Right atrium auricular region (tissue), 2 donors: ENCODE measurements at regions not wholly inside any gene's neighbourhood (a gene's known extent, or its start where the extent isn't known, plus 50 kb on each side); places are given as distances from the start of the nearest gene placed in this dataset.

ENCODE experiments used
- DNase-seq: peaks from one replicate; pipeline ENCODE4 v3.0.0-alpha.2; 2019; ENCODE audit warnings: low spot score
- H3K27ac ChIP-seq, 2 donors: fragments of 200-600 bp; sonication (generic); 1 replicate in 1 of 2; 2 replicates in 1 of 2; pipeline ENCODE4 v1.5.1; 2016 to 2019
- H3K27me3 ChIP-seq, 2 donors: fragments of 200-600 bp; sonication (generic); one replicate each; pipeline versions ENCODE4 v1.5.1 to v1.6.0; 2017 to 2019
- H3K36me3 ChIP-seq: fragments of 200-600 bp; sonication (generic); one replicate; pipeline ENCODE4 v1.5.1; 2016
- H3K4me1 ChIP-seq, 2 donors: fragments of 200-600 bp; sonication (generic); one replicate each; pipeline versions ENCODE4 v1.5.1 to v1.6.0; 2017 to 2019
- H3K4me3 ChIP-seq, 2 donors: fragments of 200-600 bp; sonication (generic); 1 replicate in 1 of 2; 2 replicates in 1 of 2; pipeline ENCODE4 v1.5.1; 2017 to 2019; ENCODE audit warnings: mild to moderate bottlenecking in 1 of 2, moderate library complexity in 1 of 2
- H3K9me3 ChIP-seq, 2 donors: fragments of 200-600 bp; sonication (generic); one replicate each; pipeline ENCODE4 v1.5.1; 2019
- CTCF ChIP-seq, 2 donors: fragments of 200-600 bp; sonication (generic); IDR thresholded peaks; one replicate each; pipeline ENCODE4 v1.5.1; 2019; ENCODE audit warnings: antibody characterized with exemption in 2 of 2

- no peak for DNase-seq
- no peak for TF ChIP-seq CTCF (IDR thresholded peaks at IDR 0.05)
- Histone ChIP-seq H3K4me1 (no peaks in the 10 kb centered on the region), H3K36me3 (no peaks in the 10 kb centered on the region), H3K27me3 (no peaks in the 10 kb centered on the region), H3K4me3 (no peak overlapping the region), H3K9me3 (no peaks in the 10 kb centered on the region), H3K27ac (no peak overlapping the region)
These were observed 70.7 kb upstream of the TAPT1 start for GRCh38 chr4:16297003-16297402.

- no peak for DNase-seq
- TF ChIP-seq CTCF (IDR thresholded peaks at IDR 0.05), result no peak
- Histone ChIP-seq H3K4me3 (no peak overlapping the region), H3K9me3 (no peaks in the 10 kb centered on the region), H3K27ac (no peak overlapping the region), H3K27me3 (no peaks in the 10 kb centered on the region), H3K4me1 (no peaks in the 10 kb centered on the region), H3K36me3 (no peaks in the 10 kb centered on the region)
These were observed 68.2 kb upstream of the TAPT1 start for GRCh38 chr4:16294455-16294854.

GRCh38 chr4:16293210-16293838 is 67.1 kb upstream of the TAPT1 start:
- Histone ChIP-seq H3K27me3 (no peaks in the 10 kb centered on the region), H3K4me1 (no peaks in the 10 kb centered on the region), H3K9me3 (no peaks in the 10 kb centered on the region), H3K36me3 (no peaks in the 10 kb centered on the region), H3K27ac (no peak overlapping the region), H3K4me3 (no peak overlapping the region)
- TF ChIP-seq CTCF (IDR thresholded peaks at IDR 0.05), result no peak
- no peak for DNase-seq

- no peaks in the 10 kb centered on the region for H3K9me3 ChIP-seq
- DNase-seq, result no peak
- no peak for TF ChIP-seq CTCF (IDR thresholded peaks at IDR 0.05)
- no peak overlapping the region for H3K27ac ChIP-seq
- H3K27me3 ChIP-seq, result no peaks in the 10 kb centered on the region
- H3K4me3 ChIP-seq, result no peak overlapping the region
- no peaks in the 10 kb centered on the region for H3K4me1 ChIP-seq
- H3K36me3 ChIP-seq, result no peaks in the 10 kb centered on the region
These were observed 66.3 kb upstream of the TAPT1 start for GRCh38 chr4:16292585-16292984.

GRCh38 chr4:16290681-16291420 is 64.6 kb upstream of the TAPT1 start:
- Histone ChIP-seq H3K27me3 (no peaks in the 10 kb centered on the region), H3K4me1 (no peaks in the 10 kb centered on the region), H3K27ac (no peak overlapping the region), H3K36me3 (no peaks in the 10 kb centered on the region), H3K9me3 (no peaks in the 10 kb centered on the region), H3K4me3 (no peak overlapping the region)
- no peak for TF ChIP-seq CTCF (IDR thresholded peaks at IDR 0.05)
- DNase-seq, result no peak
